Karpas-422 (cell line): ENCODE measurements at regions not wholly inside any gene's neighbourhood (a gene's known extent, or its start where the extent isn't known, plus 50 kb on each side); places are given as distances from the start of the nearest gene placed in this dataset.
"Not testable (repeated sequence)": the region's sequence is repeated elsewhere in the genome, so short reads cannot be mapped to it uniquely, and the experiment has no call there.

Experiments used
- DNase-seq: peaks from one replicate; pipeline ENCODE4 v3.0.0-alpha.2; 2015
- H2AFZ ChIP-seq: fragments of 200-600 bp; sonication (generic); 2 replicates; pipeline ENCODE4 v1.6.1; 2014; ENCODE audit warnings: antibody characterized with exemption, low read length, mixed read lengths
- H3K27ac ChIP-seq: fragments of 200-600 bp; sonication (generic); 2 replicates; pipeline ENCODE4 v1.5.1; 2014; ENCODE audit warnings: mild to moderate bottlenecking, low read length, moderate library complexity
- H3K27me3 ChIP-seq: fragments of 200-600 bp; sonication (generic); 2 replicates; pipeline ENCODE4 v1.6.1; 2014; ENCODE audit warnings: low read length, mixed read lengths
- H3K36me3 ChIP-seq: fragments of 200-600 bp; sonication (generic); 2 replicates; pipeline ENCODE4 v1.6.1; 2014; ENCODE audit warnings: low read length, mixed read lengths; ENCODE audit not compliant: insufficient read depth
- H3K4me1 ChIP-seq: fragments of 200-600 bp; sonication (generic); 2 replicates; pipeline ENCODE4 v1.6.1; 2014; ENCODE audit warnings: mild to moderate bottlenecking, low read length, mixed read lengths
- H3K4me2 ChIP-seq: fragments of 200-600 bp; sonication (generic); 2 replicates; pipeline ENCODE4 v1.6.1; 2014; ENCODE audit warnings: low read length, low read depth, mild to moderate bottlenecking; ENCODE audit not compliant: poor library complexity, severe bottlenecking
- H3K4me3 ChIP-seq: fragments of 200-600 bp; sonication (generic); 2 replicates; pipeline ENCODE4 v1.5.1; 2014; ENCODE audit warnings: mild to moderate bottlenecking, antibody characterized with exemption, low read length, mixed read lengths
- H3K79me2 ChIP-seq: fragments of 200-600 bp; sonication (generic); 2 replicates; pipeline ENCODE4 v1.6.1; 2014; ENCODE audit warnings: mild to moderate bottlenecking, low read length, mixed read lengths
- H3K9ac ChIP-seq: fragments of 200-600 bp; sonication (generic); 2 replicates; pipeline ENCODE4 v1.6.0; 2014; ENCODE audit warnings: low read length
- H3K9me2 ChIP-seq: fragments of 200-600 bp; sonication (generic), shearing (Covaris generic); replicated peaks from 2 replicates; pipeline ENCODE4 v1.6.0; 2014; ENCODE audit warnings: mild to moderate bottlenecking, low read length, moderate library complexity; ENCODE audit not compliant: insufficient read depth
- H3K9me3 ChIP-seq: fragments of 300-700, 200-600 bp; sonication (generic); 2 replicates; pipeline ENCODE4 v1.6.1; 2014; ENCODE audit warnings: low read length, mixed read lengths
- H4K20me1 ChIP-seq: fragments of 200-600 bp; sonication (generic); 2 replicates; pipeline ENCODE4 v1.6.1; 2014; ENCODE audit warnings: mild to moderate bottlenecking, antibody characterized with exemption, low read length, low read depth; ENCODE audit not compliant: insufficient read depth

GRCh38 chr4:13722649-13723048, 95.1 kb upstream of the BOD1L1 start:
- no peak overlapping the region for H3K9ac ChIP-seq

DNA sequence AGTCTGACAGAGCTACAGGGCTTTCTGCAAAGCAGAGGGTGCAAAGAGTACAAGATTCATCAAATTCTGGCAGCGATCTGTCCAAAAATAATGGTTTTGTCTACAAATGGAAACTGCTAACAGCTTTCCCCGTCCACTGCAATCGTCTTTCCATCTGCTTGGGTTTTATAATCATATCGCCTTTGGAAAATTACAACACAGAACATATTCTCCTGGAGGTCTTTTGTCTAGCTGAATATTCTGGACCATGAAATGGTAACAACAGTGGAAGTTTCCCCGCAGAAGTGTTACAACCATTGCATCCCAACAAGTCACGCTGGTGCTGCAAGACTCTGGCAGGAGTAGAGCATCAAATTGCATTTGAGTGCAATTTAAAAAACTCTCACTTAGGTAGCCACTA, 101.2 kb upstream of the BOD1L1 start:
- Histone ChIP-seq H3K4me1 (no peaks in the 10 kb centered on the region), H3K27ac (no peak overlapping the region), H4K20me1 (no peaks in the 10 kb centered on the region), H3K27me3 (no peaks in the 10 kb centered on the region), H3K9me3 (no peaks in the 10 kb centered on the region), H3K36me3 (no peaks in the 10 kb centered on the region), H3K4me2 (no peak overlapping the region), H3K4me3 (no peak overlapping the region), H3K9ac (no peak overlapping the region), H3K79me2 (no peaks in the 10 kb centered on the region), H3K9me2 (no peaks in the 10 kb centered on the region), H2AFZ (no peak overlapping the region)
- no peak for DNase-seq

More at GRCh38 chr4:13722649-13723048, 95.1 kb upstream of the BOD1L1 start:
- Histone ChIP-seq H2AFZ (no peak overlapping the region), H3K4me2 (no peak overlapping the region), H3K4me1 (no peaks in the 10 kb centered on the region), H4K20me1 (no peaks in the 10 kb centered on the region), H3K9me2 (no peaks in the 10 kb centered on the region), H3K27ac (no peak overlapping the region), H3K79me2 (no peaks in the 10 kb centered on the region), H3K36me3 (no peaks in the 10 kb centered on the region), H3K4me3 (no peak overlapping the region), H3K27me3 (no peaks in the 10 kb centered on the region), H3K9me3 (no peaks in the 10 kb centered on the region)
- no peak for DNase-seq

- no peak for DNase-seq
- Histone ChIP-seq H4K20me1 (no peaks in the 10 kb centered on the region), H3K4me1 (no peaks in the 10 kb centered on the region), H2AFZ (no peak overlapping the region), H3K79me2 (no peaks in the 10 kb centered on the region), H3K4me2 (no peak overlapping the region), H3K27me3 (no peaks in the 10 kb centered on the region), H3K36me3 (no peaks in the 10 kb centered on the region), H3K27ac (no peak overlapping the region), H3K9ac (no peak overlapping the region), H3K9me3 (no peaks in the 10 kb centered on the region), H3K4me3 (no peak overlapping the region), H3K9me2 (no peaks in the 10 kb centered on the region)
Observed at GRCh38 chr4:13731019-13731418, 103.5 kb upstream of the BOD1L1 start.

DNA sequence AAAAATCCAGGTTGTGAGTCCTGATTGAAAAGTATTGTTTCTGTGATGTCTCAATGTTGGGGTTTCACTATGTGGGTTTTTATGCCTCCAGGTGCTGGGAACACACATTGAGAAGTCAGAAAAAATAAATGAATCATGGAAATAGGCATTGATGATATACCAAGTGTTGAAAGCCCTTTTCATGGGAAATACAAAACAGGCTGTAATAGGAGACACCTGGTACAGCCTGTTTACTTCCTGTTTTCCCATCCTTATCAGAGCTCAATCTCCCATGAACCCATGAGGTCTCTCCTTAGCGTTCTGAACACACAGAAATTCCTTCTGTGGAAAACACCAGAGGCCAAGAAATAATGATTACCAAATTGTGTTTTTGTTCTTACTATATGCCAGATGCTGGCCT, 106.3 kb upstream of the BOD1L1 start:
- Histone ChIP-seq H3K9me2 (no peaks in the 10 kb centered on the region), H3K9me3 (no peaks in the 10 kb centered on the region), H3K27ac (no peak overlapping the region), H3K4me2 (no peak overlapping the region), H4K20me1 (no peaks in the 10 kb centered on the region), H3K36me3 (no peaks in the 10 kb centered on the region), H3K4me3 (no peak overlapping the region), H2AFZ (no peak overlapping the region), H3K4me1 (no peaks in the 10 kb centered on the region), H3K79me2 (no peaks in the 10 kb centered on the region), H3K27me3 (no peaks in the 10 kb centered on the region), H3K9ac (no peak overlapping the region)
- DNase-seq, result no peak

DNA sequence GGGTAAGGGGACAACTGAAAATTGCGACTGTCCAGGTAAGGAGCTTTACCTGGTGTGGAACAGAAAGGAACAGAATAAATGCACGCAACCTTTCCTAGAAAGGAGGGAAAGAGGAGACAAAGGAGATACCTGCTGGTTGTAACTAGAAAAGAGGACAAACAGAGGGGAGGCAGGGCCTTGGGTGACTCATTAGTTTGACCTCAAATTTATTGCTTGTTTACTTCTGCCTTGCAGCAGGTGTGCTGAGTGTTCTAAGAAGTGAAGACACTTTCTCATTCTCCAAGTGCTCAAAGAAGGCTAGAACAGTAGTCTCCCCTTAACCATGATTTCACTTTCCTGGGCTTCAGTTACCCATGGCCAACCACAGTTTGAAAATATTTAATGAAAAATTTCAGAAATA, 123.1 kb upstream of the BOD1L1 start:
- H3K4me3 ChIP-seq, result no peak overlapping the region
- H3K79me2 ChIP-seq, result no peaks in the 10 kb centered on the region
- no peak overlapping the region for H2AFZ ChIP-seq
- no peaks in the 10 kb centered on the region for H3K36me3 ChIP-seq
- H3K9me3 ChIP-seq, result no peaks in the 10 kb centered on the region
- H3K4me2 ChIP-seq, result no peak overlapping the region
- no peaks in the 10 kb centered on the region for H3K4me1 ChIP-seq
- H4K20me1 ChIP-seq, result no peaks in the 10 kb centered on the region
- DNase-seq, result no peak
- H3K27ac ChIP-seq, result no peak overlapping the region
- H3K9me2 ChIP-seq, result no peaks in the 10 kb centered on the region; the same call in 1 of the 2 replicates
- no peak overlapping the region for H3K9ac ChIP-seq
- no peaks in the 10 kb centered on the region for H3K27me3 ChIP-seq

DNA sequence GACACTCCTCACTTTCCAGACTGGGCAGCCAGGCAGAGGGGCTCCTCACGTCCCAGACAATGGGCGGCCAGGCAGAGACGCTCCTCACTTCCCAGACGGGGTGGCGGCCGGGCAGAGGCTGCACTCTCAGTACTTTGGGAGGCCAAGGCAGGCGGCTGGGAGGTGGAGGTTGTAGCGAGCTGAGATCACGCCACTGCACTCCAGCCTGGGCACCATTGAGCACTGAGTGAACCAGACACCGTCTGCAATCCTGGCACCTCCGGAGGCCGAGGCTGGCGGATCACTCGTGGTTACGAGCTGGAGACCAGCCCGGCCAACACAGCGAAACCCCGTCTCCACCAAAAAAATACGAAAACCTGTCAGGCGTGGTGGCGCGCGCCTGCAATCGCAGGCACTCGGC, 134.1 kb upstream of the BOD1L1 start:
- H3K79me2 ChIP-seq, H4K20me1 ChIP-seq, H3K4me3 ChIP-seq, H3K27me3 ChIP-seq, DNase-seq, H3K9me3 ChIP-seq, H3K9me2 ChIP-seq, H3K27ac ChIP-seq, H3K4me1 ChIP-seq, H3K9ac ChIP-seq, H3K36me3 ChIP-seq, H3K4me2 ChIP-seq, H2AFZ ChIP-seq: not testable (repeated sequence)

DNA sequence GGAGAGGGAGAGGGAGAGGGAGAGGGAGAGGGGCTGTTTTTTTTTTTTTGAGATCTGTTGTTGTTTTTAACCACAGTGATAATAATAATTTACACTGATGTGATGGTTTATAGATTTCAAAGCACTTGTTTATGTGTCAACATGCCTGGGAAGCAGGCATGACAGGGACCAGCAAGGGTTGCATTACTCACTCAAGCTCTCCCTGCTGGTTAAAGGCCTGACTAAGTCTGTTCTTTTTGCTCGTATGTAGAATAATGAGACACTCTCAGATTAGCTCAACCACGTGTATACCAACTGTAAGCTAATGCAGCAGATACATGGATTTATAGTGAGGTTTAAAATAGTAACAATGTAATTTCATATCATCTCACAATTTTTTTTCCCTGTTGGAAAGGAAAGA, 134.6 kb upstream of the BOD1L1 start:
- Histone ChIP-seq H3K4me1 (0 out of 2 replicates have a peak, but pooled peaks cover 5% of the 10 kb centered on the region), H3K9me2 (no peaks in the 10 kb centered on the region), H3K4me3 (no peak overlapping the region), H3K79me2 (no peaks in the 10 kb centered on the region), H3K9me3 (no peaks in the 10 kb centered on the region; the same call in 1 of the 2 replicates), H3K27me3 (no peaks in the 10 kb centered on the region), H3K9ac (no peak overlapping the region), H3K27ac (no peak overlapping the region), H4K20me1 (no peaks in the 10 kb centered on the region), H2AFZ (no peak overlapping the region), H3K36me3 (no peaks in the 10 kb centered on the region), H3K4me2 (no peak overlapping the region)
- DNase-seq, result no peak

DNA sequence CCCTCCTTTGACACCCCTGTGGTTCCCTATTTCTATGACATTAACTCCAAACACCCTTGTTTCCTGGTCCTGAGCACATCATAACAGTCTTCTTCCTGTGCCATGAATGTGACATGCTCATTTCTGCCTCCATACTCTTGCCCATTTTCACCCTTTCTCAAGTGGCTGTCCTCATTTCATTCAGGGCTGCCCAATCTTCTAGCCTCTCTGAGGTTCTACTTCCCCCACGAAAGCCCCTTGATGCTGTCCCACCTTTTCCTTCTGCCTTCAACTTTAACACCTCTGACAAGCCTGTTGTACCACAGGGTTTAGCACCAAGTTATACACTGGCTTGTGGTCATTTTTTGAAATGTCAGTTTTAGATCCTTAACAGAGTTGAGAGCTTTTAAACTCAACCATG, 136.2 kb upstream of the BOD1L1 start:
- no peaks in the 10 kb centered on the region for H3K79me2 ChIP-seq
- no peak overlapping the region for H3K4me2 ChIP-seq
- no peaks in the 10 kb centered on the region for H3K27me3 ChIP-seq
- no peaks in the 10 kb centered on the region; the same call in 1 of the 2 replicates for H3K9me3 ChIP-seq
- H3K4me1 ChIP-seq, result 0 out of 2 replicates have a peak, but pooled peaks cover 5% of the 10 kb centered on the region
- DNase-seq, result no peak
- H2AFZ ChIP-seq, result no peak overlapping the region
- no peak overlapping the region for H3K27ac ChIP-seq
- no peak overlapping the region for H3K4me3 ChIP-seq
- no peaks in the 10 kb centered on the region for H3K9me2 ChIP-seq
- H3K36me3 ChIP-seq, result no peaks in the 10 kb centered on the region
- no peak overlapping the region for H3K9ac ChIP-seq
- no peaks in the 10 kb centered on the region for H4K20me1 ChIP-seq

- Histone ChIP-seq H3K4me1 (0 out of 2 replicates have a peak, but pooled peaks cover 5% of the 10 kb centered on the region), H3K9ac (no peak overlapping the region), H4K20me1 (no peaks in the 10 kb centered on the region), H3K9me2 (no peaks in the 10 kb centered on the region), H3K36me3 (no peaks in the 10 kb centered on the region), H3K4me3 (no peak overlapping the region), H3K4me2 (no peak overlapping the region), H3K9me3 (no peaks in the 10 kb centered on the region), H3K27me3 (no peaks in the 10 kb centered on the region), H2AFZ (no peak overlapping the region), H3K27ac (no peak overlapping the region), H3K79me2 (no peaks in the 10 kb centered on the region)
- DNase-seq, result no peak
Observed at GRCh38 chr4:13765539-13765938, 138.0 kb upstream of the BOD1L1 start.
